Right lobe of liver (tissue), 6 donors: ENCODE measurements at regions not wholly inside any gene's neighbourhood (a gene's known extent, or its start where the extent isn't known, plus 50 kb on each side); places are given as distances from the start of the nearest gene placed in this dataset.

Experiments
- ATAC-seq, 4 donors: fragments of 200-7000 bp; cut with Tn5 transposase; one replicate each; pipeline ENCODE4 v1.9.1; 2020; ENCODE audit warnings: mild to moderate bottlenecking in 4 of 4, moderate library complexity in 4 of 4
- DNase-seq, 3 donors: peaks; one replicate each; pipeline ENCODE4 v3.0.0-alpha.2; 2020
- H3K27ac ChIP-seq, 3 donors: fragments of 200-600 bp; one replicate each; pipeline ENCODE4 v1.8.0; 2022
- H3K27me3 ChIP-seq, 2 donors: fragments of 200-600 bp; one replicate each; pipeline ENCODE4 v1.8.0; 2022
- H3K36me3 ChIP-seq, 4 donors: fragments of 200-600 bp; sonication (generic) in 1 of 4; one replicate each; pipeline versions ENCODE4 v1.5.1 to v1.8.0; 2017 to 2022; ENCODE audit warnings: control low read depth in 1 of 4
- H3K4me1 ChIP-seq, 4 donors: fragments of 200-600 bp; sonication (generic) in 1 of 4; one replicate each; pipeline versions ENCODE4 v1.5.1 to v1.8.0; 2017 to 2022; ENCODE audit warnings: control low read depth in 1 of 4
- H3K4me3 ChIP-seq, 3 donors: fragments of 200-600 bp; one replicate each; pipeline ENCODE4 v1.8.0; 2022
- H3K9me3 ChIP-seq, 4 donors: fragments of 200-600 bp; sonication (generic) in 1 of 4; one replicate each; pipeline versions ENCODE4 v1.5.1 to v1.8.0; 2017 to 2022; ENCODE audit warnings: control low read depth in 1 of 4
- CTCF ChIP-seq, 4 donors: fragments of 200-600 bp in 3 of 4; fragments of 450-650 bp in 1 of 4; IDR thresholded peaks; one replicate each; pipeline versions ENCODE4 v1.5.1 to v1.8.0; 2016 to 2022; ENCODE audit warnings: antibody characterized with exemption in 4 of 4, mild to moderate bottlenecking in 2 of 4
- POLR2A ChIP-seq: fragments of 450-650 bp; IDR thresholded peaks from one replicate; pipeline ENCODE4 v1.6.1; 2017; ENCODE audit warnings: antibody characterized with exemption, mild to moderate bottlenecking
- WGBS: methylation state at CpG from one replicate; pipeline ENCODE4 v1.1.6; 2018; ENCODE audit warnings: low coverage, low lambda C conversion rate; ENCODE audit not compliant: insufficient coverage; ENCODE audit errors: missing lambda C conversion rate; 5-methylcytosine and 5-hydroxymethylcytosine counted together
- intact Hi-C, 2 donors: fragments of 100-400 bp; cut with DNase I; formaldehyde crosslinking; loops; one replicate each; pipeline versions ENCODE4 v1.11.2 to v1.14.1; 2022
- donor health status: DM: no; HTN: yes; CAD: no.
- donor health status: DM: no; HTN: no; CAD: no.
- donor health status: DM: no; HTN: no; CAD: no.
- donor health status: DM: no; HTN: yes; CAD: no.
- donor health status: DM: no; HTN: yes; CAD: no.

- no peak for ATAC-seq
- Histone ChIP-seq H3K36me3 (no peaks in the 10 kb centered on the region), H3K27ac (no peak overlapping the region), H3K9me3 (no peaks in the 10 kb centered on the region), H3K4me3 (no peak overlapping the region), H3K4me1 (no peaks in the 10 kb centered on the region), H3K27me3 (no peaks in the 10 kb centered on the region)
- TF ChIP-seq CTCF (IDR thresholded peaks at IDR 0.05), result no peak
- no peak for TF ChIP-seq POLR2A
- no peak for DNase-seq
- intact Hi-C loops, result no loop called here
- 69% methylated on average over 5 of the region's 5 CpGs for WGBS
These were observed 815.0 kb downstream of the DTWD2 start for GRCh38 chr5:118173340-118173739.

- Histone ChIP-seq H3K4me1 (no peaks in the 10 kb centered on the region), H3K9me3 (no peaks in the 10 kb centered on the region), H3K27ac (no peak overlapping the region), H3K4me3 (no peak overlapping the region), H3K36me3 (no peaks in the 10 kb centered on the region), H3K27me3 (no peaks in the 10 kb centered on the region)
- 71% methylated on average over 2 of the region's 2 CpGs for WGBS
- TF ChIP-seq CTCF (IDR thresholded peaks at IDR 0.05) (no peak), POLR2A (no peak)
- ATAC-seq (no peak), DNase-seq (no peak)
- intact Hi-C loops, result no loop called here
These were observed 822.7 kb downstream of the DTWD2 start for GRCh38 chr5:118165619-118166018.

- H3K4me3 ChIP-seq, result no peak overlapping the region
- TF ChIP-seq POLR2A (no peak), CTCF (IDR thresholded peaks at IDR 0.05) (no peak)
- no peak overlapping the region for H3K27ac ChIP-seq
- intact Hi-C loops, result no loop called here
- no peaks in the 10 kb centered on the region for H3K4me1 ChIP-seq
- no peak for DNase-seq
- WGBS, result 36% methylated on average over 5 of the region's 5 CpGs
- H3K27me3 ChIP-seq, result no peaks in the 10 kb centered on the region
- no peaks in the 10 kb centered on the region for H3K36me3 ChIP-seq
- no peaks in the 10 kb centered on the region for H3K9me3 ChIP-seq
- no peak for ATAC-seq
These were observed 832.2 kb downstream of the DTWD2 start for GRCh38 chr5:118156181-118156580.

- Histone ChIP-seq H3K4me3 (no peak overlapping the region), H3K9me3 (no peaks in the 10 kb centered on the region), H3K36me3 (no peaks in the 10 kb centered on the region), H3K27ac (no peak overlapping the region), H3K27me3 (no peaks in the 10 kb centered on the region), H3K4me1 (no peaks in the 10 kb centered on the region)
- 32% methylated on average over 3 of the region's 3 CpGs for WGBS
- DNase-seq, result no peak
- intact Hi-C loops, result no loop called here
- TF ChIP-seq CTCF (IDR thresholded peaks at IDR 0.05) (no peak), POLR2A (no peak)
- ATAC-seq, result no peak
These were observed 841.5 kb downstream of the DTWD2 start for GRCh38 chr5:118146824-118147223.

GRCh38 chr5:118144540-118144939, 843.8 kb downstream of the DTWD2 start:
- TF ChIP-seq CTCF (IDR thresholded peaks at IDR 0.05) (no peak), POLR2A (no peak)
- ATAC-seq (no peak), DNase-seq (no peak)
- Histone ChIP-seq H3K9me3 (no peaks in the 10 kb centered on the region), H3K4me3 (no peak overlapping the region), H3K4me1 (no peaks in the 10 kb centered on the region), H3K27ac (no peak overlapping the region), H3K36me3 (no peaks in the 10 kb centered on the region), H3K27me3 (no peaks in the 10 kb centered on the region)
- WGBS, result 32% methylated on average over 2 of the region's 2 CpGs
- intact Hi-C loops, result no loop called here
